ENCODE measurements at regions not wholly inside any gene's neighbourhood (a gene's known extent, or its start where the extent isn't known, plus 50 kb on each side); places are given as distances from the start of the nearest gene placed in this dataset.
A peak's percentile ranks its signal among the peaks of the same experiment; 100 is the strongest.

GRCh38 chr9:14967450-14968321 lies 57.5 kb upstream of the FREM1 start (continued):
- TF ChIP-seq YEATS4 (CRISPR knock-in tag; IDR thresholded peaks at IDR 0.05; ENCODE audit: borderline replicate concordance) (no peak), MATR3 (CRISPR knock-in tag; IDR thresholded peaks at IDR 0.05) (no peak), MXI1 (IDR thresholded peaks at IDR 0.05; ENCODE audit: borderline replicate concordance, low read depth, low read length) (no peak), NONO (IDR thresholded peaks at IDR 0.05) (no peak), NONO (CRISPR knock-in tag; conservative IDR thresholded peaks at IDR 0.05) (no peak), NR3C1 (CRISPR knock-in tag; IDR thresholded peaks at IDR 0.05) (no peak), MAFG (CRISPR knock-in tag; IDR thresholded peaks at IDR 0.05) (no peak), ZNF607 (CRISPR knock-in tag; IDR thresholded peaks at IDR 0.05; ENCODE audit: borderline replicate concordance) (no peak), ZFP36 (IDR thresholded peaks at IDR 0.05; ENCODE audit: borderline replicate concordance, low read depth, low read length, partially characterized antibody) (no peak), KLF13 (CRISPR knock-in tag; IDR thresholded peaks at IDR 0.05) (no peak), ZNF850 (CRISPR knock-in tag; conservative IDR thresholded peaks at IDR 0.05) (no peak), KAT8 (CRISPR knock-in tag; IDR thresholded peaks at IDR 0.05) (peak; percentile 72), ZNF354B (CRISPR knock-in tag; IDR thresholded peaks at IDR 0.05) (no peak), MXD4 (CRISPR knock-in tag; IDR thresholded peaks at IDR 0.05) (no peak), RERE (CRISPR knock-in tag; IDR thresholded peaks at IDR 0.05; ENCODE audit: low read depth) (peak; percentile 74), ATRX (CRISPR knock-in tag; IDR thresholded peaks at IDR 0.05; ENCODE audit: borderline replicate concordance) (no peak), KDM6A (CRISPR knock-in tag; IDR thresholded peaks at IDR 0.05; ENCODE audit: low read depth) (peak; percentile 78), MYPOP (CRISPR knock-in tag; IDR thresholded peaks at IDR 0.05) (no peak), ZNF20 (CRISPR knock-in tag; IDR thresholded peaks at IDR 0.05) (no peak), ISL2 (CRISPR knock-in tag; IDR thresholded peaks at IDR 0.05) (peak; percentile 88), ZNF772 (CRISPR knock-in tag; IDR thresholded peaks at IDR 0.05) (peak; percentile 57; the same call in 1 of the 2 replicates), KDM5B (CRISPR knock-in tag; IDR thresholded peaks at IDR 0.05; ENCODE audit: borderline replicate concordance) (no peak), KDM2A (CRISPR knock-in tag; IDR thresholded peaks at IDR 0.05; ENCODE audit: borderline replicate concordance, low read depth) (no peak), NCOA2 (CRISPR knock-in tag; IDR thresholded peaks at IDR 0.05) (peak; percentile 73)

All from HepG2 (cell line).